22Rv1 (cell line): ENCODE measurements at regions not wholly inside any gene's neighbourhood (a gene's known extent, or its start where the extent isn't known, plus 50 kb on each side); places are given as distances from the start of the nearest gene placed in this dataset.

Experiments used
- CTCF ChIP-seq: fragments of 450-650 bp; IDR thresholded peaks from 2 replicates; pipeline ENCODE4 v1.5.1; 2017; ENCODE audit warnings: mild to moderate bottlenecking
- ZFX ChIP-seq: fragments of 450-650 bp; IDR thresholded peaks from 2 replicates; pipeline ENCODE4 v1.6.1; 2017; ENCODE audit warnings: antibody characterized with exemption, borderline replicate concordance

- TF ChIP-seq CTCF: no peak
- no peak for TF ChIP-seq ZFX
Measured at GRCh38 chr7:67597161-67597560, 600.5 kb downstream of the TYW1 start.
